ACHN (cell line): ENCODE measurements at regions not wholly inside any gene's neighbourhood (a gene's known extent, or its start where the extent isn't known, plus 50 kb on each side); places are given as distances from the start of the nearest gene placed in this dataset.

Experiments
- DNase-seq: peaks from one replicate; pipeline ENCODE4 v3.0.0-alpha.2; 2015
- in situ Hi-C: cut with HindIII; loops from 2 replicates; pipeline ENCODE4 v1.10.0; 2017; ENCODE audit warnings: low sequenced_read_pairs, low pct_ligation_motif_present, low pct_unique_long_range_greater_than_20kb

GRCh38 chr4:148986951-148987350 lies 544.7 kb upstream of the NR3C2 start:
- no peak for DNase-seq
- in situ Hi-C loops = no loop called here

- in situ Hi-C loops = no loop called here
- DNase-seq = no peak
Observed at GRCh38 chr4:148984951-148985350, 542.7 kb upstream of the NR3C2 start.

GRCh38 chr4:148982200-148982599 lies 540.0 kb upstream of the NR3C2 start:
- in situ Hi-C loops = no loop called here

GRCh38 chr4:148980782-148981480 lies 538.7 kb upstream of the NR3C2 start:
- in situ Hi-C loops = no loop called here
- no peak for DNase-seq

More at GRCh38 chr4:148982200-148982599, 540.0 kb upstream of the NR3C2 start:
- no peak for DNase-seq

GRCh38 chr4:148978301-148978700 lies 536.1 kb upstream of the NR3C2 start:
- in situ Hi-C loops = no loop called here
- no peak for DNase-seq

GRCh38 chr4:148975464-148975863 lies 533.2 kb upstream of the NR3C2 start:
- in situ Hi-C loops = no loop called here
- DNase-seq = no peak

GRCh38 chr4:148965080-148965479 lies 522.9 kb upstream of the NR3C2 start:
- in situ Hi-C loops = no loop called here
- DNase-seq = no peak

GRCh38 chr4:148964456-148964855 lies 522.2 kb upstream of the NR3C2 start:
- in situ Hi-C loops = no loop called here
- no peak for DNase-seq

GRCh38 chr4:148962539-148963290 lies 520.5 kb upstream of the NR3C2 start:
- no peak for DNase-seq

GRCh38 chr4:148961526-148961925 lies 519.3 kb upstream of the NR3C2 start:
- in situ Hi-C loops = no loop called here

More at GRCh38 chr4:148962539-148963290, 520.5 kb upstream of the NR3C2 start:
- in situ Hi-C loops = no loop called here

GRCh38 chr4:148958317-148958716 lies 516.1 kb upstream of the NR3C2 start:
- in situ Hi-C loops = no loop called here
- no peak for DNase-seq

More at GRCh38 chr4:148961526-148961925, 519.3 kb upstream of the NR3C2 start:
- no peak for DNase-seq

GRCh38 chr4:148955564-148956297 lies 513.5 kb upstream of the NR3C2 start:
- no peak for DNase-seq
- in situ Hi-C loops = no loop called here

GRCh38 chr4:148954011-148954749 lies 512.0 kb upstream of the NR3C2 start:
- DNase-seq = no peak
- in situ Hi-C loops = no loop called here

GRCh38 chr4:148951346-148951745 lies 509.1 kb upstream of the NR3C2 start:
- no peak for DNase-seq

GRCh38 chr4:148946271-148946670 lies 504.1 kb upstream of the NR3C2 start:
- DNase-seq = no peak
- in situ Hi-C loops = no loop called here

More at GRCh38 chr4:148951346-148951745, 509.1 kb upstream of the NR3C2 start:
- in situ Hi-C loops = no loop called here

GRCh38 chr4:148944839-148945219 lies 502.6 kb upstream of the NR3C2 start:
- in situ Hi-C loops = no loop called here
- DNase-seq = no peak

- DNase-seq = no peak
- in situ Hi-C loops = no loop called here
Observed at GRCh38 chr4:148944136-148944838, 502.1 kb upstream of the NR3C2 start.

- in situ Hi-C loops = no loop called here
- DNase-seq = no peak
Observed at GRCh38 chr4:148934926-148935578, 492.8 kb upstream of the NR3C2 start.
